GM18873 (cell line): ENCODE measurements at regions not wholly inside any gene's neighbourhood (a gene's known extent, or its start where the extent isn't known, plus 50 kb on each side); places are given as distances from the start of the nearest gene placed in this dataset.
"Not testable (repeated sequence)": the region's sequence is repeated elsewhere in the genome, so short reads cannot be mapped to it uniquely, and the experiment has no call there.

Source experiments
- ATAC-seq: cut with Tn5 transposase; IDR thresholded peaks from one replicate; pipeline ENCODE4 v1.9.1; 2021; ENCODE audit warnings: mild to moderate bottlenecking, moderate library complexity, moderate number of reproducible peaks; ENCODE audit not compliant: unreplicated experiment, low FRiP score

DNA sequence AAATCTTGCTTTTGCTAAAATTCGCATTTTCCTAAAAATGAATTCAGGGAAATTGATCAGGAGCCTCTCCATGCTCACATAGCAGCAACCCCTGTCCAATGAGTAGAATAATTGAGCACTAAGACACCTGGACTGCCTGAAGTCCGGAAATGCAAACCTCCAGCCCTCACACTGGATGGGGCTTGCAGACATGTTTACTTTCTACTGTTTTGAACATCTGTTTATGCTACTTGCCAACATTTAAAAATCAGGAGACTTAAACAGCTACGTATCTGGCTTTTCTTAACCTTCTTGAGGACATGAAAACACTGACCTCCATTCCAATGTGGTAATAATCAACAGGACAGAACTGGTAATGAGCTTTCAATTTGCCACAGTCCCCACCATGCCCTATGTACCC is 184.4 kb downstream of the SHOX2 start:
- ATAC-seq, result no peak

DNA sequence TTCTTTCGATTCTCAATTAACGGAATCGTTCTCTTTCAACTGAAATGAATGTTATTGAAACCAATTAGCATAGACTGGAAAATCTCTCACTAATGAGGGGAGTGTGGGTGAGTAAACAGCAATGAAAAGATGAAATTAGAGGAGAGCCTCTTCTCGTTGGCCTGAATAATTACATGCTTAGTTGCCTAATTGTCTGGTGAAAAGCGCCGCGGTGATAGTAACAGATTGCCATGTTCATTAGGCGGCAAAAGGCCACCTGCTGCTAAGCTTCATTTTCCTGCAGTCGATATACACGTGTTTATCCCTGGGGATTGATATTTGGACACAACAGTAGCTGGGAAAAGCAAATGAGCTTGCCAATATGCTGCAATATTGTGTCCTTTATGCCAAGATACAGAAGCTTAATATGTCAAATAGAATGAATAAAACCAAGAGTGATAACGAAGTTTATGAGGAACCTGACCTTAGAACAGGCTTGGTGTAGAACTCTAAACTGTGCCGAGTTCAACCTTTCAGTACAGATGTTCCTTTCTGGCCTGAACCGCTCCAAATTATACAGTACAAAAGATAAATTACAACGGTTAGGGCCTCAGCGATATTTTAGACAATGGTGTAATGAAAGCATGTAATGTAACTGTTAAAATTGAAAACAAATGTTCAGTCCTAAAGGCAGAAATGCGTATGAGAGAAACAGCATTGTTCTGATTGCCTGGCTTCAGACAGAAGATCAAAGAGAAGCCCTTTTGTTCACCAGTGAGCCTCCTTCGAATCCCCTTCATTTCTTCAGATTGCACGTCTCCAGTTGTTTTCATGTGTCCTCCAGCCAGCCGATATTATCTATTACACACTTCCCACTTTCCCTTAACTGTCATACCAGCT is 185.2 kb downstream of the SHOX2 start:
- ATAC-seq, result no peak

DNA sequence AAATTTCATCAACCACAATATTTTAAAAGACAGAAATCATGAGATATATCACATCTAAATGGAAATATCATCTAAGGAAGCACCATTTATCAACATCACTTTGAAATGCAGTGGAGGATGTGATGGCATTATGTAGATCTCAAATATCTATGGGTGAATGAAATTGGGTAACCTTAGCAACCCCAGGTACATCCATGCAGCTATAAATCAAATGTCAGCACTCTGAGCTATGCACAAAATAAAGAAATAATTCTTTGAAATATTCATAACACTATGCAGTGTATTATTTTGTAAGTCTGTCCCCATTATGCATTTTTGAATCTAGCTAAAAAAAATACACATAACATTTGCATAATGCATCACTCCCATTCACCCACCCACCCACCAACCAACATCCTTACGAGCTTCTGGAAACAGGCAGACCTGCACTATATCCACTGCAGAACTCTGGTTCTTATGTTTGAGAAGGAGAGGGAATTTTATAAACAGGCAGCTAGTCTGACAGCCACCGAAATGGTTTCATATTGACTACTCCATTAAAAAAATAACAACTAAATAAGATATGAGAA is 186.8 kb downstream of the SHOX2 start:
- no peak for ATAC-seq

DNA sequence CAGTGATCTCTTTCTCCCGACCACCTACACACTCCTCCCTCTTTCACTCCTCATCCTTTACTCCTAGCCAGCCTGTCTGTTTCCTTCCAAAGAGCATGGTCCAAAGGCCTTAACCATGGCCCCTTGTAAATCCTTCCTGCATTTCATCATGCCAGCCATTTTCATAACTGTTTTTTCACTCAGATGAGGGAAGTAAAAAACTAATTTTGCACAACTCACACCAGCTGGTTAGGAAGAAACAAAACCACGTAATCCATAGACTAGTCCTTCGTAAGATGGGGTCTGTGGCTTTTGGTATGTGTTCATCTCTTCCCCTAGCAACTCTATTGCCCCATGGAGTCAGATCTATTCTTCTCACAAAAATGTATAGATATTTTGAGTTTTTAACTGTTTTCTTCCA is 187.8 kb downstream of the SHOX2 start:
- ATAC-seq, result no peak

DNA sequence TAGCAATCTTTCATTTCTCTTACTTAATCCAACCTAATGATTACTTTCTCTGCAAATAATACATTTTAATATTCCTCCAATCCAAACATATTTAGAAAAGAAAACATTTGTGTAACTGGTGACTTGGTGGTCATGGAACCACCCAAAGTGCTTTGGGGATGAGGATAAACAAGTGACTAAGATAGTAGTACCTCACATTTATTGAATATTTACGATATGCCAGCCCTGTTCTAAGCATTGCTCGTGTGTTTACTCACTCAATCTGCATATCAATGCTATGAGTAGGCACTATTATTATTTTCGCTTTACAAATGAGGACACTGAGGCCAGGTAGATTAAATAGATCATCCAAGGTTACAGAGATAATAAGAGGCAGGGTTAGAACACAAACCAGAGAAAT is 189.5 kb downstream of the SHOX2 start:
- no peak for ATAC-seq

DNA sequence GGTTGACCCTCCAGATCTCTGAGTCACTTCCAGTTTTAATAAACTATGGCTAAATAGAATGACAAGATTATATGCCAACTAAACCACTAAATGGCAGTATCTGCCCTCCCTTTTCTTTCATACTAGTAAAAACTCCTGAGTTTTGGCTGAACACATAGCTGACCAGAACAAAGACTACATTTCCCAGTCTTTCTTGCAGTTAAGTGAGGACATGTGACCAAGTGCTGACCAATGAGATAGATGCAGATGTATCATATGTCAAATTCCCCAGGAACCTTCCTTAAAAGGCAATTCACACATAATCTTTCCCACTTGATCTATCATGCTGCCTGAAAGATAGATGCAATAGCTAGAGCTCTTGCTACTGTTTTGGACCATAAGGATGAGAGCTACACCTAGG is 191.3 kb downstream of the SHOX2 start:
- no peak for ATAC-seq

DNA sequence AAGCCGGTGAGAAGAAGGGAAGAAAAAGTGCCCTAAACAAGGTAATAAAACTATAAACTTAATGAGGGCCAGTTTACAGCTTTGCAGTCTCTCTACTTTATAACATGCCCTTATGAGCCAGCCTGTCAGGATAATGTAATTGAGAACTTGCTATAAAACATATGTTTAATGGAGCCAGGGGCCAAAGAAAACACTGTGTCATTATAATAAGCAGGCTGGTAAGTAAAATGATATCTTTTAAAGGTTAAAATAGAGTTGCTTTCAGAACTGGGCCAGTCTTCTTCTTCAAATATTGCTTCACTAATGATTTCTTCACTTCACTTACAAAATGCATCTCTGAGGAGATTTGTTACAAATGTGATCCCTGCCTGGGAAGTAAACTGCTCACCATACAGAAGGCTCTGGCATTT is 192.5 kb downstream of the SHOX2 start:
- no peak for ATAC-seq

DNA sequence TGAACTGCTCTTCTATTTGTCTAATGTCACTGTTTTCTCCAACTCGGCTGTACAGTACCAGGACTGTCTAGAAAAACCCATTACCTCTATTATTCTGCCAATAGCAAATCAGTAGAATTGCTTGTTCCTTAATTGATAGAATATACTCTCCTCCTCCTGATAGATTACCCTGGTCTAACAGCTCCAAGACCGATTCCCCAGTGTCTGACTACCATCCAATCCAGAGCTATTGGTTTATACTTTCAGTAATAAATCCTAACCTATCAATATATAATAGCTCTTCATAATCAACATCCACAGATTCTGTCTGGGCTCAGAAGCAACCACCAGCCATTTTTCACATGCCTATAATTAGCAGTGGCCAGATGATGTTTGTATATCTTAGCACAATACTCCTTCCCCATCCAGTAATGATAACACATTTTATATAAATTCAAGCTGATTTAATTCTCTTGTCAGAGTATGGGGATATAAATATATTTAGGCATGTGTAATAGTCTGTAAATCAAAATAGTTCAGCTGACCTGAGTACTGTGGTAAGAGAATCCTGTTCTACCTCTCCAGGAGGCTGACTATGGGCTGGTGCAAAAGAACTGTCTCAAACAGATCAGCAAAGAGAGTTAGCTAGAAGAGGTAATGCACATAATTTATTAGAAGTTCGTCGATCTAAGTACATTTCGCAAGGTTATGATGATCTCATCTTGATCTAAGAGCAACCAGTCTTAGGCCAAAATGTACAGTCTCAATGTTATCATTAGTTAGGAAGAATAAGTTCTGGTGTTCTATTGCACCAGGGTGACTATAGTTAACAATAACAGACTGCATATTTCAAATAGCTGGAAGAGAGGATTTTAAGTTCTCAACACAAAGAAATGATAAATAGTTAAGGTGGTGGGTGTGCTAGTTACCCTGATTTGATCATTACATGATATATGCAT is 193.4 kb downstream of the SHOX2 start:
- no peak for ATAC-seq

DNA sequence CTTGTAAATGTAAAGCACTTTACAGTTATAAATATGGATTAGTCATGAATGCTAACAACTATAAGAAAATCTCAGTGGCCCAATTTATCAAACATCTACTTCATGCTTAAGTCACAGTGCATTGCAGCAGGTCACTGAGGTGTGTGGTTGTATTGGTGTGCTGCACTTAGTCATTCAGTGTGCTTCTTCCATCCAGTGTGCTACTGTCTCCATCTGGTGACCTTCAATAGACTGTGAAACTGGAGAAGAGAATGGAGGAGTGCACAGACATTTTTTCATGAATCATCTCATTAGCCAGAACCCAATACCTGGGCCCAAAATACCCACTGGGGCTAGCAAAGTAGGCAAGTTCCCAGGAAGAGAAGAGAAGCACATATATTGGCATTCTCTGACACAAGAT is 199.6 kb downstream of the SHOX2 start:
- ATAC-seq, result no peak

DNA sequence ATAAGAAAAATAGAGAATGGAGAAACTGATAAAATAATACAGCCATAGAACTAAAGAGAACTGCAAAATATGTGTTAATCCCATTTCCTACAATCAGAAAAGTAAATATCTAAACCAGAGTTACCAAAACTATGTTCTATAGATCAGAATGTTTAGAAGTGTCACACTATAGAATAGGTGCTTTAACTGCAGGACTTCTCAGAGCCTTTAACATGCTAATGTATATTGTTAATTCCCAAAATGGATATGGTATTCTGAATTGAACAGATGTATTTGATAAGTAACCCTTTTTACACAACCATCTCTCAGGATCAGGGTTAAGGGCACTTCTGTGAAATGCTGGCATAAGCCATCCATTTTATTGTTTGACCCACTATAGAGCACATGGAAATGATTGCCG is 200.3 kb downstream of the SHOX2 start:
- ATAC-seq, result no peak

DNA sequence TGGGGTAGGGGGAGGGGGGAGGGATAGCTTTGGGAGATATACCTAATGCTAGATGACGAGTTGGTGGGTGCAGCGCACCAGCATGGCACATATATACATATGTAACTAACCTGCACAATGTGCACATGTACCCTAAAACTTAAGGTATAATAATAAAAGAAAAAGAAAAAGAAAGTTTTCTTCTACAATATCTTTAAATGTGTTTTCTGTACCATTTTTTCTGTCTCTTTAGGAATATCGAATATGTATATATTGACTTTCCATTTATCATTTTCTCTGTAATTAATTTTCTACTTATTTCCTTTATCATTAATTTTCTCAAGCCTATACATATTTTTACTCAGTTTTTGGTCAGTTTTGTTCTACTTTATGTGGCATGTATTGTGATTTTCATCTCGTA is 203.5 kb downstream of the SHOX2 start:
- ATAC-seq, result not testable (repeated sequence)

DNA sequence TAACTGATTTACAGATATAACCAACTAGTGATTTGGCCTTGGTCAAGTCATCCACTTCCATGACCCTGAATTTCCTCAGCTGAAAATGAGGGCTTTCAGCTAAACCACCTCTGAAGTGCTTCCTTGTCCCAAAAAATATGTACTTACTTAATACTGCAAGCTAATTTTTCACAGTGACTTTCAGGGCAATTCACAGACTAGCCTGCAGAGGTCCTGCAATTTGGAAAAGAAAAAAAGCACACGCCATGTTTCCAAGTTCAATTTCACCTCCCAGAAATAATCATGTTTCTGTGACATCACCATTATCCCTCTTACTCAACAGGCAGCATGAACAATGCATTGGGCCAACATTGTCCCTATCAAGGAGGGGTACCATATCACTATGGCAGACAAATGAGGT is 218.2 kb downstream of the SHOX2 start:
- no peak for ATAC-seq

DNA sequence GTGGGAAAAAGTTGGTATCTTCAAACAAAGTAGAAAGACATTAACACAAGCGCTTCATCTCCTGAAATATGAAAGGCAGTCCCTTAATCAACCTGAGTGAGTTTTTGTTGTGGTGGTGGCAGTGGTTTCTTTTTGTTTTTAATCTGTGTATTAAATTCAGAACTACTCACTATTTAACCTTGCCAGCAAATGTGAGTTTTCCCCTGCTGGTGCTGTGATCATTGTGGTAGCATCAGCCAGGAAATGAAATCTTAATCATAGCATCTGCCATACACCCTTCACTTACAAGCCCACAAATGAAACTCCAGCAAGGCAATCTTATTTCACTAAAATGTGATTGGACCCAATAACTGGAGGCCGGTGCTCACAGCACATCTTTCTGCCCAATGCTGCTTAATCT is 229.7 kb downstream of the SHOX2 start:
- no peak for ATAC-seq

DNA sequence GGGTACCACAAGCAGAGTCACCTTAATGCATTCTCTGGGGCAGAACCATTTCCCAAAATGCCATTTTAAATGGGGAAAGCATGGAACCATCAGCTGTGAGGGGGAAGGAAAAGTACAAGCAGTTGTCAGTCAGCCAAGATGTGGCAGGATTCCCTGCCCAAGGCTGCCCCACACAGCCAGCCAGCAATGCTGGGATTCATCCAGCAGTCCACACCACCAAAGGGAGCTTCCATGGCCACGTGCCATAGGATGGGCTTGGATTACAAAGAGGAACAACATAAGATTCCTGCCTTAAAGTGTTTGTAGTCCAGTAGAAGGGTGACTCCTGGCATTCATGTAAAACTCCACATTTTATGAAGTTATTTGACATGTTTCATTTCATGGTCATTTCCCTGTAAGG is 233.3 kb downstream of the SHOX2 start:
- no peak for ATAC-seq

DNA sequence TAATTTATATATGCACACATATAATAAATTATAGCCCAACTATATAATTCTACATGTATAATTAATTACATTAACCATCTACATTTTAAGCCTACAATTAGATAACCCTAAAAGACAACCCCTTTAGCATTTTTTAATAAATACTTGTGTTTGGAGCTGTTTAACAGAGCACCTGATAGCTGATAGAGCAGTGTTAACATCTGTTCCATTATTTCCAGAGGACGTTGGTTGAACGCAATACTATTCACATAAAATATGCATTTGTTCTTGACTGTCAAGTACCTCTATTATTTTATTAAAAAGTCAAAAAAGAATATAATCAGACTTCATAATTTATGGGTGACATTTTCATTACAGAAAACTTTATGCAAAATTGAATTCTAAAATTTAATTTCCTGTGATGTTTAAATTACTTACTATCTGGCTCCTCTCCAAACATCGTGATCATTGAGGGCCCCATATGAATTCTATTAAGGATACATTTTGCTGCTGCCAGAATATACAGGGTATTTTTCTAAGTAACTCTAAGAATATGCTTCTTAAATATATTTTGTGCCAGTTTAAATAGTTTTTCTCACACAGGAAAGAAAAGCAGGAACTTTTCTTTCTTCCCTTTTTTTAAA is 234.3 kb downstream of the SHOX2 start:
- ATAC-seq, result no peak

DNA sequence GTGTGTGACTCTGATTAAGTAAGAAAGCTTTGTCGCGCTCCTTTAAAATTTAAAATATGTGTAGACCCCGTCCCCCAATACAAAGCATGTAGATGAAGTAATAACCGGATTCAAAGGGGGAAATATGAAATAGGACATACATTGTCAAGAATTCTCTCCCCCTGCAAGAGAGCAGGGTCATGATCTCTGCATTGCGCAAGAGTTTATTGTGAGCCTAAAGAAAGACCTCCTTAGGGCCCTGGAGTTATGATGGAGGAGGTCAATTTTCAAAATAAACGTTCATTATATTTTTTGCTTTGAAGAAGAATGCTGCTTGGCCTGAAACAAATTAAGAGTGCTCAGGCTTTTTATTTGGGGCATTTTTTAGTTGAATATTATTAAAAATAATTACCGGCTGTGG is 235.0 kb downstream of the SHOX2 start:
- ATAC-seq, result no peak

DNA sequence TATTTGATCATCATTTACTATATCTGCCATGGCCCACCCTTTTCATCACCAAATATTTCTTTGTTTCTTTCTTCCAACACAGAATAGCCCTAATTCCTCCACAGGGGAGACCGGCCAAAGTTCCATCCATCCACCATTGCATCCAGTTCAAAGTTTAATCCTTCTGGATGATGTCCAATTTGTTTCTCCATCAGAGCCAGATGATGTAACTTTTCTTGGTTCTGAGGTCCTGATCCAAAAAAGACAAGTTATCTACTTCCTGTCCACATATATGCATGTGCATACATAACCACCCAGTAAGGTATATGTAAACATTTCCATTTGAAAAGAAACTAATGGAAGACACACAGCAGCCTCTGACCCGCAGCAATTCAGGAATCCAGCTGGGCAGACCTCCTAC is 237.3 kb downstream of the SHOX2 start:
- no peak for ATAC-seq

DNA sequence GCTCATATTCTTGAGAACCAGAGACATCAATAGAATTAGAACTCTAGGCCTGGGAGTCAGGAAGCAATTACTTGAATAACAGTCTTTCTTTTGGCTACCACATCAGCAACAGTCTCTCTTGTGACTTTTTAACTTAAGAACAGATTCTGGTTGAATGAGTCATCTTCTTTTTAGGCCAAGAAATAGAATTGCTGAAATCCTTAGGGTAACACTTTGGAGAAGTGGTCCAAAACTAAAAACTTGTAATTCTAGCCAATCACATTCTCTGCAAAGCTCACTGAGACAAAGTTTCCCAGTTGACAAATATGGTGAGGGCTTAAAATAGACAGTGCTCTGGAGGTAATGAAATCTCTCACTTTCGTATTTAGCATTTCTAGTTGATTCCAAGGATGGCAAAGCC is 238.0 kb downstream of the SHOX2 start:
- no peak for ATAC-seq

DNA sequence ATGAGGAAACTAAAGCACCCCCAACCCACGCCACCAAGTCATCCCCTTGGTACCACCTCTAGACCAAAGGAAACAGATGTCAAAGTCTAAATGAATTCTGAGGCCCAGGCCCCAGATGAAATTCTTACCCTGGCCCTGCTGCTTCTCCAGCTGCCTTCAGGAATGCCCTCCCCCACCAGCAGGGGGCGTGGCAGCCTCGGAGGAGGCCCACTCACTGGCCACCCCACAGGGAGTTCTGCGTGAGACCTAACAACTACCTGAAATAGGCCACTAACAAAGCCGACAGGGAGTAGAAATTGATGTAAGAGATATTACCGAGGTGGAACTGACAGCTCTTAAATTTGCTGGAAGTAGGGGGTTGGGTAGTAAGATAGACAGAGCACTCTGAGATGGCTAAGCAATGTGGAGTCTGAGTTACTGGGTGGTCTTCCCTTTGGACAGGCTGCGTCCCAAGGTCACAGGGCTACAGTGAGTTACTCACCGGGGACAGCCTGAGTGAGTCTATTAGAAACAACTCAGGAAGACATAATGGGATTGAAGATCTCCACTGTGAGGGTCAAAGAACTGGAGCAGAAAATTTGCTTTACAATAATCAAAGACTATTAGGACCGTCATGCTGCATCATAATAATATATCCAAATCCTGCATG is 240.7 kb downstream of the SHOX2 start:
- ATAC-seq, result peak; percentile 76

DNA sequence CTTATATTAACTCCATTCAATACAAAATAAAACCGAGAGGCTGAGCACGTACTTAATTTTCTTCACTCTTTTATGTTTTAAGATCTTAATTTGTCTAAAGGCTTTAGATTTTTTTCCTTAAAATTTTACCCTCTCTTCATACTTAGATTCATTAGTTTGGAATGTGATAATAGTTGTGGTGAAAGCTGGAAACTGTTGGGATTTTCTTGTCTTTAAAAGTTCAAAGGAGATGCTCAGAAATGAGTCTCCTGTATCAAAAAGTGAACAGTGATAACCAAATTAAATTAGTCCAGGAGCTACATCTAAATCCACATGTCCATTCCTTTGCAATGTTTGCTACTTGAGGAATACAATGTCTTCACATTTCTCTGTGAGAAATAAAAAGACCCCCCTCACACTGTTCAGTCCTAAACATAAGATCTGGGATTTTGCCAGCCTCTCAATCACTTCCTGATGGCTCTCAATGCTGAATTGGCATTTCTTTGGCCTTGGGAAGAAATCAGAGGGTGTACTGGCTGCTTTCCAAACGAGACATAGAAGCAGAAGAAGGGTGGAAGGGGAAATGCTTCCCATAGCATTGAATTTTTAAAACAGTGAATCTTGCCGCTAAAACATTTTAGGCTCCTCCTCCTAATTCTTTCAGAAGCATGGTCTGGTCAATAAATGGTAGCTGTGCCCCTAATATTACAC is 245.0 kb downstream of the SHOX2 start:
- no peak for ATAC-seq
